ENCODE measurements at regions not wholly inside any gene's neighbourhood (a gene's known extent, or its start where the extent isn't known, plus 50 kb on each side); places are given as distances from the start of the nearest gene placed in this dataset.

GRCh38 chr10:35739998-35740397, 97.9 kb upstream of the FZD8 start:
- Histone ChIP-seq H3K9me3 (replicated peaks; ENCODE audit: control insufficient read depth, insufficient read depth, low read length) (no peaks in the 10 kb centered on the region), H3K36me3 (ENCODE audit: control insufficient read depth in 2 of 2, extremely low read depth in 1 of 2, insufficient read depth in 2 of 2, low read length in 2 of 2) (no peaks in the 10 kb centered on the region), H3K4me2 (ENCODE audit: insufficient read depth, low read length) (no peak overlapping the region), H3K27ac (ENCODE audit: insufficient read depth, low read depth, low read length) (no peak overlapping the region), H3K27me3 (ENCODE audit: control insufficient read depth in 2 of 2, insufficient read depth in 2 of 2, low read length in 2 of 2) (peaks cover 0 to 5% of the 10 kb centered on the region in 2 experiments), H3K79me2 (ENCODE audit: control insufficient read depth, insufficient read depth, low read length) (no peaks in the 10 kb centered on the region), H3K9ac (replicated peaks; ENCODE audit: extremely low read depth, insufficient read depth, low read length) (no peak overlapping the region), H2AFZ (ENCODE audit: low read depth, low read length) (peak overlapping the region; percentile 44), H3K4me3 (replicated peaks in 1 of 3; ENCODE audit: insufficient read depth in 1 of 3, low read depth in 1 of 3, low read length in 3 of 3) (no peak overlapping the region), H4K20me1 (replicated peaks; ENCODE audit: control insufficient read depth, extremely low read depth, insufficient read depth, low read length) (no peaks in the 10 kb centered on the region), H3K4me1 (ENCODE audit: control insufficient read depth, extremely low read depth, insufficient read depth, low read length) (no peaks in the 10 kb centered on the region), H3K9me1 (replicated peaks; ENCODE audit: control insufficient read depth, extremely low read depth, insufficient read depth, low read length) (no peaks in the 10 kb centered on the region)
- DNase-seq (ENCODE audit: low read depth, low spot score): peak; percentile 44
- CTCF ChIA-PET: interaction anchor here (1.3 to 1.8 kb wide), 3 partner anchors 13 to 1039 kb away, joined by 3 to 5 read pairs (median 4); no protein-coding TSS in a partner anchor
- POLR2A ChIA-PET: no interaction called here
- dilution Hi-C loops (cut with MboI; ENCODE audit: extremely low pct_ligation_motif_present, low sequenced_read_pairs) (no loop called here), intact Hi-C loops (cut with micrococcal nuclease) (no loop called here)
- BruUV-seq (replicated peaks): no TSS peak
- peak; percentile 78 for FAIRE-seq
- TF ChIP-seq FOS (IDR thresholded peaks at IDR 0.05; ENCODE audit: borderline replicate concordance, insufficient read depth, low read length) (peak; percentile 63), POLR2A (IDR thresholded peaks at IDR 0.05; ENCODE audit: low read depth, low read length) (no peak)

- CTCF ChIA-PET: interaction anchor here (2.0 kb wide), 1 partner anchor 9 kb away, joined by 4 read pairs; no protein-coding TSS in a partner anchor
- no TSS peak for BruUV-seq (replicated peaks)
Measured at GRCh38 chr10:35735412-35735811, 93.3 kb upstream of the FZD8 start.

More at GRCh38 chr10:35735412-35735811, 93.3 kb upstream of the FZD8 start:
- H3K36me3 ChIP-seq (ENCODE audit: control insufficient read depth in 2 of 2, extremely low read depth in 1 of 2, insufficient read depth in 2 of 2, low read length in 2 of 2): no peaks in the 10 kb centered on the region
- no peak overlapping the region for H3K27ac ChIP-seq (ENCODE audit: insufficient read depth, low read depth, low read length)
- no peak overlapping the region for H3K4me3 ChIP-seq (replicated peaks in 1 of 3; ENCODE audit: insufficient read depth in 1 of 3, low read depth in 1 of 3, low read length in 3 of 3)
- intact Hi-C loops (cut with micrococcal nuclease) (no loop called here), dilution Hi-C loops (cut with MboI; ENCODE audit: extremely low pct_ligation_motif_present, low sequenced_read_pairs) (no loop called here)
- H3K9me1 ChIP-seq (replicated peaks; ENCODE audit: control insufficient read depth, extremely low read depth, insufficient read depth, low read length): no peaks in the 10 kb centered on the region
- DNase-seq (ENCODE audit: low read depth, low spot score): no peak
- no peak for TF ChIP-seq MAX (IDR thresholded peaks at IDR 0.05; ENCODE audit: insufficient read depth, insufficient read length)
- TF ChIP-seq MYC (IDR thresholded peaks at IDR 0.05; ENCODE audit: low read depth, low read length): no peak
- no peak for TF ChIP-seq FOS (IDR thresholded peaks at IDR 0.05; ENCODE audit: borderline replicate concordance, insufficient read depth, low read length)
- TF ChIP-seq EZH2 (IDR thresholded peaks at IDR 0.05; ENCODE audit: borderline replicate concordance, low read depth, low read length, severe bottlenecking): no peak
- TF ChIP-seq CTCF (IDR thresholded peaks at IDR 0.05; ENCODE audit: extremely low read depth in 1 of 2, insufficient read depth in 1 of 2, low read depth in 1 of 2, low read length in 2 of 2): no peak
- no peak for TF ChIP-seq JUN (IDR thresholded peaks at IDR 0.05; ENCODE audit: borderline replicate concordance, insufficient read depth, insufficient read length, low read depth)
- no peak for TF ChIP-seq POLR2AphosphoS5 (IDR thresholded peaks at IDR 0.05; ENCODE audit: insufficient read depth, low read depth, low read length)
- TF ChIP-seq POLR2A (IDR thresholded peaks at IDR 0.05; ENCODE audit: low read depth, low read length): no peak
- no peak for TF ChIP-seq GATA2 (IDR thresholded peaks at IDR 0.05; ENCODE audit: insufficient read depth, insufficient read length, low read depth, low read length)
- no peaks in the 10 kb centered on the region for H3K4me1 ChIP-seq (ENCODE audit: control insufficient read depth, extremely low read depth, insufficient read depth, low read length)
- no peaks in the 10 kb centered on the region for H3K79me2 ChIP-seq (ENCODE audit: control insufficient read depth, insufficient read depth, low read length)
- POLR2A ChIA-PET: no interaction called here
- H3K9me3 ChIP-seq (replicated peaks; ENCODE audit: control insufficient read depth, insufficient read depth, low read length): no peaks in the 10 kb centered on the region
- no peak for FAIRE-seq
- H4K20me1 ChIP-seq (replicated peaks; ENCODE audit: control insufficient read depth, extremely low read depth, insufficient read depth, low read length): no peaks in the 10 kb centered on the region
- H3K4me2 ChIP-seq (ENCODE audit: insufficient read depth, low read length): no peak overlapping the region
- no peak overlapping the region for H3K9ac ChIP-seq (replicated peaks; ENCODE audit: extremely low read depth, insufficient read depth, low read length)
- H2AFZ ChIP-seq (ENCODE audit: low read depth, low read length): no peak overlapping the region
- H3K27me3 ChIP-seq (ENCODE audit: control insufficient read depth in 2 of 2, insufficient read depth in 2 of 2, low read length in 2 of 2): peaks cover 0 to 1% of the 10 kb centered on the region in 2 experiments

Data from endothelial cell of umbilical vein (primary cell).